GM23338 (cell line): ENCODE measurements at regions not wholly inside any gene's neighbourhood (a gene's known extent, or its start where the extent isn't known, plus 50 kb on each side); places are given as distances from the start of the nearest gene placed in this dataset.

ENCODE experiments used
- ATAC-seq: fragments of 200-7000 bp; cut with Tn5 transposase; 3 replicates; pipeline ENCODE4 v1.9.1; 2020
- DNase-seq: peaks from one replicate; pipeline ENCODE4 v3.0.0-alpha.2; 2015; ENCODE audit warnings: low spot score
- H2AFZ ChIP-seq: fragments of 200-600 bp; sonication (generic); 2 replicates; pipeline ENCODE4 v1.8.0; 2016; ENCODE audit warnings: antibody characterized with exemption, mild to moderate bottlenecking, moderate library complexity
- H3F3A ChIP-seq: fragments of 200-600 bp; sonication (generic); replicated peaks from 2 replicates; pipeline ENCODE4 v1.8.0; 2017; ENCODE audit warnings: antibody characterized with exemption, mixed run types, low read depth
- H3K27ac ChIP-seq: fragments of 200-600 bp; sonication (generic); 2 replicates; pipeline ENCODE4 v1.6.1; 2016; ENCODE audit warnings: low read depth
- H3K27me3 ChIP-seq: fragments of 200-600 bp; sonication (generic); 2 replicates; pipeline ENCODE4 v1.8.0; 2016; ENCODE audit warnings: mild to moderate bottlenecking, mixed run types, moderate library complexity; ENCODE audit not compliant: insufficient read depth
- H3K36me3 ChIP-seq: fragments of 200-600 bp; sonication (generic); 2 replicates; pipeline ENCODE4 v1.8.0; 2016; ENCODE audit warnings: mild to moderate bottlenecking; ENCODE audit not compliant: insufficient read depth
- H3K4me1 ChIP-seq: fragments of 200-600 bp; sonication (generic); 2 replicates; pipeline ENCODE4 v1.8.0; 2016; ENCODE audit warnings: mild to moderate bottlenecking, moderate library complexity; ENCODE audit not compliant: insufficient read depth
- H3K4me2 ChIP-seq: fragments of 200-600 bp; sonication (generic); 2 replicates; pipeline ENCODE4 v1.7.1; 2017; ENCODE audit warnings: mixed run types
- H3K4me3 ChIP-seq: fragments of 200-600 bp; sonication (generic); 2 replicates; pipeline ENCODE4 v1.6.1; 2016; ENCODE audit warnings: mixed run types
- H3K79me2 ChIP-seq: fragments of 200-600 bp; sonication (generic); replicated peaks from 2 replicates; pipeline ENCODE4 v1.8.0; 2017; ENCODE audit warnings: mild to moderate bottlenecking; ENCODE audit not compliant: insufficient read depth
- H3K9me2 ChIP-seq: fragments of 200-600 bp; sonication (generic); 2 replicates; pipeline ENCODE4 v1.8.0; 2017; ENCODE audit not compliant: insufficient read depth
- H4K20me1 ChIP-seq: fragments of 200-600 bp; sonication (generic); replicated peaks from 2 replicates; pipeline ENCODE4 v1.8.0; 2017; ENCODE audit warnings: mild to moderate bottlenecking; ENCODE audit not compliant: insufficient read depth
- H3K27ac Mint-ChIP-seq: 2 replicates; pipeline ENCODE4 v1.8.0; 2020; ENCODE audit warnings: inconsistent platforms, mild to moderate bottlenecking, moderate library complexity, mixed read lengths
- H3K27me3 Mint-ChIP-seq: 3 replicates; pipeline ENCODE4 v1.8.0; 2022; ENCODE audit warnings: low read depth, mild to moderate bottlenecking, moderate library complexity, mixed read lengths, inconsistent platforms; ENCODE audit not compliant: insufficient read depth, poor library complexity
- H3K36me3 Mint-ChIP-seq: 3 replicates; pipeline ENCODE4 v1.8.0; 2021; ENCODE audit warnings: low read depth, mild to moderate bottlenecking, inconsistent platforms, moderate library complexity, mixed read lengths
- H3K4me1 Mint-ChIP-seq: 3 replicates; pipeline ENCODE4 v1.8.0; 2020; ENCODE audit warnings: mild to moderate bottlenecking, inconsistent platforms, mixed read lengths
- H3K4me3 Mint-ChIP-seq: 3 replicates; pipeline ENCODE4 v1.8.0; 2021; ENCODE audit warnings: moderate library complexity, mild to moderate bottlenecking, inconsistent platforms, mixed read lengths
- H3K9me3 Mint-ChIP-seq: 3 replicates; pipeline ENCODE4 v1.8.0; 2020; ENCODE audit warnings: moderate library complexity, mild to moderate bottlenecking, inconsistent platforms, mixed read lengths
- EZH2 ChIP-seq: fragments of 200-600 bp; sonication (generic); IDR thresholded peaks from one replicate; pipeline ENCODE4 v1.8.0; 2017; ENCODE audit warnings: antibody characterized with exemption, mild to moderate bottlenecking, low read depth; ENCODE audit not compliant: unreplicated experiment
- EZH2phosphoT487 ChIP-seq: fragments of 200-600 bp; sonication (generic); IDR thresholded peaks from one replicate; pipeline ENCODE4 v1.8.1; 2018; ENCODE audit warnings: antibody characterized with exemption; ENCODE audit not compliant: unreplicated experiment
- JUNB ChIP-seq: IDR thresholded peaks from one replicate; pipeline ENCODE4 v1.6.1; 2016; ENCODE audit warnings: antibody characterized with exemption; ENCODE audit not compliant: unreplicated experiment
- NANOG ChIP-seq: IDR thresholded peaks from 2 replicates; pipeline ENCODE4 v1.6.1; 2016; ENCODE audit warnings: antibody characterized with exemption, borderline replicate concordance
- POLR2AphosphoS5 ChIP-seq: IDR thresholded peaks from 2 replicates; pipeline ENCODE4 v1.6.1; 2016; ENCODE audit warnings: antibody characterized with exemption, low read depth
- STAT1 ChIP-seq: IDR thresholded peaks from one replicate; pipeline ENCODE4 v1.6.1; 2016; ENCODE audit warnings: antibody characterized with exemption; ENCODE audit not compliant: unreplicated experiment
- ZNF114 ChIP-seq: fragments of 250-450 bp; sonication (Bioruptor Pico); IDR thresholded peaks from 2 replicates; pipeline ENCODE4 v1.5.0; 2020; ENCODE audit warnings: mild to moderate bottlenecking, moderate library complexity
- ZNF331 ChIP-seq: fragments of 250-450 bp; sonication (Bioruptor Pico); IDR thresholded peaks from 2 replicates; pipeline ENCODE4 v1.5.0; 2020; ENCODE audit warnings: low read depth, mild to moderate bottlenecking, moderate library complexity
- TF ChIP-seq, protein P1 (sequence below), 2 experiments: fragments of 200-600 bp in 1 of 2; sonication (generic) in 1 of 2; conservative IDR thresholded peaks; 2 replicates each; pipeline versions ENCODE4 v1.5.1 to v1.6.1; 2016 to 2017; ENCODE audit warnings: antibody characterized with exemption in 2 of 2, low read depth in 2 of 2, mild to moderate bottlenecking in 2 of 2, moderate library complexity in 1 of 2
- TF ChIP-seq, protein P2 (sequence below): IDR thresholded peaks from 2 replicates; pipeline ENCODE4 v1.6.1; 2016; ENCODE audit warnings: antibody characterized with exemption
- TF ChIP-seq, protein P3 (sequence below): fragments of 250-450 bp; sonication (Bioruptor Pico); IDR thresholded peaks from 2 replicates; pipeline ENCODE4 v1.5.0; 2020; ENCODE audit warnings: mild to moderate bottlenecking, moderate library complexity

DNA sequence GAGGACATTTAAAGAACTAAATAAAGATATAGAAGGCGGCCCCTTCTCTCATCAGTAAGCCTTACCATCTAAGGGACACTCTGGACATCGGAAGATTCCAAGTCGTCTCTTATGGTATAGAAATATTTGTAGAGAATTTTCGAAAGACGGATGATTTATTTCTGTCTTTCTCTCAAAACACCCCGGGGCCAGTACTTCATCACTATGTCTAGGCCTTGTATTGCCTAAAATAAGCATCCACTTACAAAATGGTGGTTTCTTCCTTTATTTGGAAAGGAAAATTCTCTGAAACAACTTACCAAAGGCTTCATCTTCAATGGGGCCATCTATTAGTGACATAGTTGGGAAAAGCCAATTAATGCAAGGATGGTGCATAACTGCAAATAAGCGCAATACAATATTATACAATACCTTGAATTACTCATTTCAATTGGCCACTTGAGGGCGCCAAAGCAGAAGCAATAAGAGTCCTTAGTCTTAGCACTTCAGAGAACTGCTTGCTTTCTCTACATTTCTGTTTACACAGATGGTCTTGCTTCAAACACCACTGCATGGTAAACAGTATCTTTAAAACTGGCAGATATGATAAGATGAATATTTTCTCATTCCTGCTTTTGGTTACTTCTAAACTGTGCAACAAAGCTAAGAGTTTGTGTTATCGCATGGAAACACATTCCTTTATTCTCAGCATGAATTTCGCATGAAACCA, 113.2 kb downstream of the VIP start:
- Histone ChIP-seq H3K4me3 (no peak overlapping the region), H3K4me1 (no peaks in the 10 kb centered on the region), H4K20me1 (no peaks in the 10 kb centered on the region), H2AFZ (no peak overlapping the region), H3K27ac (no peak overlapping the region), H3K79me2 (no peaks in the 10 kb centered on the region), H3K27me3 (no peaks in the 10 kb centered on the region), H3K9me2 (no peaks in the 10 kb centered on the region), H3K4me2 (no peak overlapping the region), H3F3A (no peaks in the 10 kb centered on the region), H3K36me3 (no peaks in the 10 kb centered on the region)
- H3K36me3 Mint-ChIP-seq, result no peaks in the 10 kb centered on the region
- DNase-seq (peak; percentile 84), ATAC-seq (peak; percentile 92)
- no peak overlapping the region for H3K27ac Mint-ChIP-seq
- H3K9me3 Mint-ChIP-seq, result no peaks in the 10 kb centered on the region
- no peaks in the 10 kb centered on the region for H3K27me3 Mint-ChIP-seq
- TF ChIP-seq, protein P1, sequence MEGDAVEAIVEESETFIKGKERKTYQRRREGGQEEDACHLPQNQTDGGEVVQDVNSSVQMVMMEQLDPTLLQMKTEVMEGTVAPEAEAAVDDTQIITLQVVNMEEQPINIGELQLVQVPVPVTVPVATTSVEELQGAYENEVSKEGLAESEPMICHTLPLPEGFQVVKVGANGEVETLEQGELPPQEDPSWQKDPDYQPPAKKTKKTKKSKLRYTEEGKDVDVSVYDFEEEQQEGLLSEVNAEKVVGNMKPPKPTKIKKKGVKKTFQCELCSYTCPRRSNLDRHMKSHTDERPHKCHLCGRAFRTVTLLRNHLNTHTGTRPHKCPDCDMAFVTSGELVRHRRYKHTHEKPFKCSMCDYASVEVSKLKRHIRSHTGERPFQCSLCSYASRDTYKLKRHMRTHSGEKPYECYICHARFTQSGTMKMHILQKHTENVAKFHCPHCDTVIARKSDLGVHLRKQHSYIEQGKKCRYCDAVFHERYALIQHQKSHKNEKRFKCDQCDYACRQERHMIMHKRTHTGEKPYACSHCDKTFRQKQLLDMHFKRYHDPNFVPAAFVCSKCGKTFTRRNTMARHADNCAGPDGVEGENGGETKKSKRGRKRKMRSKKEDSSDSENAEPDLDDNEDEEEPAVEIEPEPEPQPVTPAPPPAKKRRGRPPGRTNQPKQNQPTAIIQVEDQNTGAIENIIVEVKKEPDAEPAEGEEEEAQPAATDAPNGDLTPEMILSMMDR (conservative IDR thresholded peaks at IDR 0.05; ENCODE audit: low read depth in 2 of 2), result peak; percentile 87 to 90
- no peak for TF ChIP-seq STAT1
- no peak overlapping the region for H3K4me3 Mint-ChIP-seq
- H3K4me1 Mint-ChIP-seq, result peaks cover 2% of the 10 kb centered on the region; the same call in 1 of the 3 replicates

DNA sequence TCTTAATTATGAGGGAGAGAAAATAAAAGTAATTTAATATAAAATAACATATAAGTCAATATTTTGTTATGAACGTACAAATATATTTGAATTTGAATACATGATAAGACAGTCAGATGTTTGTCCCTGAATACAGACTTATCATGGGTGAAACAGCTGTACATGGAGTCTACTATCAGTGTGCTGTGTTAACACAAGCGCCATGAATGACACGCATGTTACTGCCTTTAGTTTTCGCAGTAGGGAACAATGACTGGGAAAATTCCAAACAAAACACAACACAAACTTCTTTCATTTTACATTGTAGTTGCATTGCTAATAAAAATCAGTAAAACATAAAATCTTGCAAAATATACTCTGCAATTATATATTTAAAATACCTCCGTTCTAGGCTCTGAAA, 108.6 kb downstream of the FBXO5 start:
- DNase-seq, result no peak
- no peak overlapping the region for H3K4me3 ChIP-seq
- Mint-ChIP-seq H3K36me3 (no peaks in the 10 kb centered on the region), H3K27me3 (no peaks in the 10 kb centered on the region), H3K9me3 (no peaks in the 10 kb centered on the region), H3K4me3 (no peak overlapping the region), H3K27ac (no peak overlapping the region), H3K4me1 (no peaks in the 10 kb centered on the region)
- no peak for ATAC-seq
- no peaks in the 10 kb centered on the region for H4K20me1 ChIP-seq
- H2AFZ ChIP-seq, result no peak overlapping the region; the same call in 1 of the 2 replicates
- H3K9me2 ChIP-seq, result no peaks in the 10 kb centered on the region
- H3K36me3 ChIP-seq, result no peaks in the 10 kb centered on the region
- no peak overlapping the region for H3K27ac ChIP-seq
- no peaks in the 10 kb centered on the region for H3K27me3 ChIP-seq
- no peak overlapping the region for H3K4me2 ChIP-seq
- no peaks in the 10 kb centered on the region for H3K4me1 ChIP-seq
- H3F3A ChIP-seq, result no peaks in the 10 kb centered on the region
- no peaks in the 10 kb centered on the region for H3K79me2 ChIP-seq
- no peak for TF ChIP-seq ZNF114 (CRISPR knock-in tag)
- TF ChIP-seq EZH2, result no peak
- no peak for TF ChIP-seq JUNB
- TF ChIP-seq, protein P2, sequence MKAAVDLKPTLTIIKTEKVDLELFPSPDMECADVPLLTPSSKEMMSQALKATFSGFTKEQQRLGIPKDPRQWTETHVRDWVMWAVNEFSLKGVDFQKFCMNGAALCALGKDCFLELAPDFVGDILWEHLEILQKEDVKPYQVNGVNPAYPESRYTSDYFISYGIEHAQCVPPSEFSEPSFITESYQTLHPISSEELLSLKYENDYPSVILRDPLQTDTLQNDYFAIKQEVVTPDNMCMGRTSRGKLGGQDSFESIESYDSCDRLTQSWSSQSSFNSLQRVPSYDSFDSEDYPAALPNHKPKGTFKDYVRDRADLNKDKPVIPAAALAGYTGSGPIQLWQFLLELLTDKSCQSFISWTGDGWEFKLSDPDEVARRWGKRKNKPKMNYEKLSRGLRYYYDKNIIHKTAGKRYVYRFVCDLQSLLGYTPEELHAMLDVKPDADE, result no peak
- no peak for TF ChIP-seq POLR2AphosphoS5
- TF ChIP-seq EZH2phosphoT487, result no peak
- TF ChIP-seq ZNF331 (CRISPR knock-in tag), result no peak
- no peak for TF ChIP-seq STAT1
- TF ChIP-seq, protein P3, sequence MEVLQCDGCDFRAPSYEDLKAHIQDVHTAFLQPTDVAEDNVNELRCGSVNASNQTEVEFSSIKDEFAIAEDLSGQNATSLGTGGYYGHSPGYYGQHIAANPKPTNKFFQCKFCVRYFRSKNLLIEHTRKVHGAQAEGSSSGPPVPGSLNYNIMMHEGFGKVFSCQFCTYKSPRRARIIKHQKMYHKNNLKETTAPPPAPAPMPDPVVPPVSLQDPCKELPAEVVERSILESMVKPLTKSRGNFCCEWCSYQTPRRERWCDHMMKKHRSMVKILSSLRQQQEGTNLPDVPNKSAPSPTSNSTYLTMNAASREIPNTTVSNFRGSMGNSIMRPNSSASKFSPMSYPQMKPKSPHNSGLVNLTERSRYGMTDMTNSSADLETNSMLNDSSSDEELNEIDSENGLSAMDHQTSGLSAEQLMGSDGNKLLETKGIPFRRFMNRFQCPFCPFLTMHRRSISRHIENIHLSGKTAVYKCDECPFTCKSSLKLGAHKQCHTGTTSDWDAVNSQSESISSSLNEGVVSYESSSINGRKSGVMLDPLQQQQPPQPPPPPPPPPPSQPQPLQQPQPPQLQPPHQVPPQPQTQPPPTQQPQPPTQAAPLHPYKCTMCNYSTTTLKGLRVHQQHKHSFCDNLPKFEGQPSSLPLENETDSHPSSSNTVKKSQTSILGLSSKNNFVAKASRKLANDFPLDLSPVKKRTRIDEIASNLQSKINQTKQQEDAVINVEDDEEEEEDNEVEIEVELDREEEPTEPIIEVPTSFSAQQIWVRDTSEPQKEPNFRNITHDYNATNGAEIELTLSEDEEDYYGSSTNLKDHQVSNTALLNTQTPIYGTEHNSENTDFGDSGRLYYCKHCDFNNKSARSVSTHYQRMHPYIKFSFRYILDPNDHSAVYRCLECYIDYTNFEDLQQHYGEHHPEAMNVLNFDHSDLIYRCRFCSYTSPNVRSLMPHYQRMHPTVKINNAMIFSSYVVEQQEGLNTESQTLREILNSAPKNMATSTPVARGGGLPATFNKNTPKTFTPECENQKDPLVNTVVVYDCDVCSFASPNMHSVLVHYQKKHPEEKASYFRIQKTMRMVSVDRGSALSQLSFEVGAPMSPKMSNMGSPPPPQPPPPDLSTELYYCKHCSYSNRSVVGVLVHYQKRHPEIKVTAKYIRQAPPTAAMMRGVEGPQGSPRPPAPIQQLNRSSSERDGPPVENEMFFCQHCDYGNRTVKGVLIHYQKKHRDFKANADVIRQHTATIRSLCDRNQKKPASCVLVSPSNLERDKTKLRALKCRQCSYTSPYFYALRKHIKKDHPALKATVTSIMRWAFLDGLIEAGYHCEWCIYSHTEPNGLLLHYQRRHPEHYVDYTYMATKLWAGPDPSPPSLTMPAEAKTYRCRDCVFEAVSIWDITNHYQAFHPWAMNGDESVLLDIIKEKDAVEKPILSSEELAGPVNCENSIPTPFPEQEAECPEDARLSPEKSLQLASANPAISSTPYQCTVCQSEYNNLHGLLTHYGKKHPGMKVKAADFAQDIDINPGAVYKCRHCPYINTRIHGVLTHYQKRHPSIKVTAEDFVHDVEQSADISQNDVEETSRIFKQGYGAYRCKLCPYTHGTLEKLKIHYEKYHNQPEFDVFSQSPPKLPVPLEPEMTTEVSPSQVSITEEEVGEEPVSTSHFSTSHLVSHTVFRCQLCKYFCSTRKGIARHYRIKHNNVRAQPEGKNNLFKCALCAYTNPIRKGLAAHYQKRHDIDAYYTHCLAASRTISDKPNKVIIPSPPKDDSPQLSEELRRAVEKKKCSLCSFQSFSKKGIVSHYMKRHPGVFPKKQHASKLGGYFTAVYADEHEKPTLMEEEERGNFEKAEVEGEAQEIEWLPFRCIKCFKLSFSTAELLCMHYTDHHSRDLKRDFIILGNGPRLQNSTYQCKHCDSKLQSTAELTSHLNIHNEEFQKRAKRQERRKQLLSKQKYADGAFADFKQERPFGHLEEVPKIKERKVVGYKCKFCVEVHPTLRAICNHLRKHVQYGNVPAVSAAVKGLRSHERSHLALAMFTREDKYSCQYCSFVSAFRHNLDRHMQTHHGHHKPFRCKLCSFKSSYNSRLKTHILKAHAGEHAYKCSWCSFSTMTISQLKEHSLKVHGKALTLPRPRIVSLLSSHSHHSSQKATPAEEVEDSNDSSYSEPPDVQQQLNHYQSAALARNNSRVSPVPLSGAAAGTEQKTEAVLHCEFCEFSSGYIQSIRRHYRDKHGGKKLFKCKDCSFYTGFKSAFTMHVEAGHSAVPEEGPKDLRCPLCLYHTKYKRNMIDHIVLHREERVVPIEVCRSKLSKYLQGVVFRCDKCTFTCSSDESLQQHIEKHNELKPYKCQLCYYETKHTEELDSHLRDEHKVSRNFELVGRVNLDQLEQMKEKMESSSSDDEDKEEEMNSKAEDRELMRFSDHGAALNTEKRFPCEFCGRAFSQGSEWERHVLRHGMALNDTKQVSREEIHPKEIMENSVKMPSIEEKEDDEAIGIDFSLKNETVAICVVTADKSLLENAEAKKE, result no peak
- TF ChIP-seq NANOG, result no peak
